Peyer's patch (tissue), 4 donors: ENCODE measurements at regions not wholly inside any gene's neighbourhood (a gene's known extent, or its start where the extent isn't known, plus 50 kb on each side); places are given as distances from the start of the nearest gene placed in this dataset.

ENCODE experiments used
- POLR2A ChIP-seq, 2 donors: fragments of 450-650 bp; IDR thresholded peaks; one replicate each; pipeline ENCODE4 v1.5.1; 2017; ENCODE audit warnings: antibody characterized with exemption in 2 of 2, mild to moderate bottlenecking in 2 of 2, moderate library complexity in 2 of 2
- TF ChIP-seq, protein P1 (sequence below), 6 experiments: fragments of 450-650 bp in 4 of 6; fragments of 200-600 bp in 2 of 6; sonication (generic) in 1 of 6; IDR thresholded peaks; one replicate each; pipeline ENCODE4 v1.5.1; 2017 to 2019; ENCODE audit warnings: antibody characterized with exemption in 6 of 6, mild to moderate bottlenecking in 3 of 6, moderate library complexity in 1 of 6

DNA sequence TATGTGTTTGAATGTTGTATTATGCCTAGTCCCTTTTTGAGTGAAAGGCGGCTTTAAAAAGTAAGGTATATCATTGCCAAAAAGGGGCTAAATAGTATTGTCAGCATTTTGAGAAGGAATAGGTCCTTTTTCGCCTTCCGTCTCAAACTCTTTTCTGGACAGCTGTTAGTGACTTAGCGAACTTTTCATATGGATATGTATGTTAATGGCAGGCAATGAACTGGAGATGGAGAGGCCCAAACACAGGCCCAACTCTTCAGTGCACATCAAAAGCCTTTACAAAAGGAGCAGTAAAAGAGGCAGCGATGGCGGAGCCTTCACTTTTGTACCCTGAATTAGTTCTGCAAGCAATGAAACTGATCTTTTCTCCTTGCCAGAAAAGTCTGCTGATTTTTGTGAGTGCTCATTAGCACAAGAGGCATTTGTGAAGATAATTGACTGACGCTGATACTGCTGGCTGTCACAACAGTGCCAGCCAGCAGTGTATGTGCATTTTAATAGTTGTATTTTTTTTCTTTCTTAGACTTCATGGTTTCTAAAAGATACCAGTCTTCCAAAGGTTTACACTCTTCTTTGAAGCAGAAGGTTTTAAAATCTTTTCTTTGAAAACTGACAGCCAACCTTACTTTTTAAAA lies 243.7 kb upstream of the SP8 start:
- TF ChIP-seq, protein P1, sequence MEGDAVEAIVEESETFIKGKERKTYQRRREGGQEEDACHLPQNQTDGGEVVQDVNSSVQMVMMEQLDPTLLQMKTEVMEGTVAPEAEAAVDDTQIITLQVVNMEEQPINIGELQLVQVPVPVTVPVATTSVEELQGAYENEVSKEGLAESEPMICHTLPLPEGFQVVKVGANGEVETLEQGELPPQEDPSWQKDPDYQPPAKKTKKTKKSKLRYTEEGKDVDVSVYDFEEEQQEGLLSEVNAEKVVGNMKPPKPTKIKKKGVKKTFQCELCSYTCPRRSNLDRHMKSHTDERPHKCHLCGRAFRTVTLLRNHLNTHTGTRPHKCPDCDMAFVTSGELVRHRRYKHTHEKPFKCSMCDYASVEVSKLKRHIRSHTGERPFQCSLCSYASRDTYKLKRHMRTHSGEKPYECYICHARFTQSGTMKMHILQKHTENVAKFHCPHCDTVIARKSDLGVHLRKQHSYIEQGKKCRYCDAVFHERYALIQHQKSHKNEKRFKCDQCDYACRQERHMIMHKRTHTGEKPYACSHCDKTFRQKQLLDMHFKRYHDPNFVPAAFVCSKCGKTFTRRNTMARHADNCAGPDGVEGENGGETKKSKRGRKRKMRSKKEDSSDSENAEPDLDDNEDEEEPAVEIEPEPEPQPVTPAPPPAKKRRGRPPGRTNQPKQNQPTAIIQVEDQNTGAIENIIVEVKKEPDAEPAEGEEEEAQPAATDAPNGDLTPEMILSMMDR (IDR thresholded peaks at IDR 0.05) = no peak
- TF ChIP-seq POLR2A (IDR thresholded peaks at IDR 0.05) = no peak
